H9 (cell line): ENCODE measurements at regions not wholly inside any gene's neighbourhood (a gene's known extent, or its start where the extent isn't known, plus 50 kb on each side); places are given as distances from the start of the nearest gene placed in this dataset.

Experiments used
- DNase-seq: peaks from one replicate; pipeline ENCODE4 v3.0.0-alpha.2; 2017
- H2AFZ ChIP-seq: one replicate; pipeline ENCODE4 v1.6.1; 2013; ENCODE audit warnings: mild to moderate bottlenecking, low read length, control low read depth, moderate library complexity
- H2AK5ac ChIP-seq: 2 replicates; pipeline ENCODE4 v1.6.1; 2013; ENCODE audit warnings: low read length, control low read depth, mixed read lengths; ENCODE audit not compliant: insufficient read length
- H2BK120ac ChIP-seq: one replicate; pipeline ENCODE4 v1.6.1; 2013; ENCODE audit warnings: low read depth, mild to moderate bottlenecking, low read length, control low read depth, inconsistent platforms; ENCODE audit not compliant: poor library complexity, severe bottlenecking
- H2BK12ac ChIP-seq: 2 replicates; pipeline ENCODE4 v1.6.1; 2013; ENCODE audit warnings: low read length, control low read depth, mixed read lengths, low read depth; ENCODE audit not compliant: insufficient read length
- H2BK15ac ChIP-seq: 2 replicates; pipeline ENCODE4 v1.6.1; 2013; ENCODE audit warnings: low read depth, low read length, control low read depth
- H2BK20ac ChIP-seq: one replicate; pipeline ENCODE4 v1.6.1; 2013; ENCODE audit warnings: low read depth, mild to moderate bottlenecking, low read length, control low read depth, inconsistent platforms; ENCODE audit not compliant: poor library complexity, severe bottlenecking
- H2BK5ac ChIP-seq: 2 replicates; pipeline ENCODE4 v1.6.1; 2013; ENCODE audit warnings: low read length, control low read depth, mixed read lengths; ENCODE audit not compliant: insufficient read length
- H3K14ac ChIP-seq: 2 replicates; pipeline ENCODE4 v1.6.1; 2013; ENCODE audit warnings: low read length, control low read depth; ENCODE audit not compliant: insufficient read depth
- H3K18ac ChIP-seq: 2 replicates; pipeline ENCODE4 v1.6.1; 2013; ENCODE audit warnings: low read depth, mild to moderate bottlenecking, mixed read lengths, low read length, control low read depth; ENCODE audit not compliant: insufficient read length
- H3K23ac ChIP-seq: 2 replicates; pipeline ENCODE4 v1.6.1; 2013; ENCODE audit warnings: low read length, control low read depth, mixed read lengths, low read depth; ENCODE audit not compliant: insufficient read length
- H3K23me2 ChIP-seq: 2 replicates; pipeline ENCODE4 v1.6.1; 2013; ENCODE audit warnings: low read depth, mild to moderate bottlenecking, mixed read lengths, low read length, control low read depth; ENCODE audit not compliant: insufficient read length, poor library complexity, severe bottlenecking
- H3K27ac ChIP-seq: 2 replicates; pipeline ENCODE4 v1.5.1; 2013; ENCODE audit warnings: low read length, control low read depth, mixed read lengths, low read depth; ENCODE audit not compliant: insufficient read length
- H3K27me3 ChIP-seq: 2 replicates; pipeline ENCODE4 v1.6.1; 2013; ENCODE audit warnings: low read length, control low read depth, inconsistent platforms; ENCODE audit not compliant: insufficient read depth
- H3K4ac ChIP-seq: 2 replicates; pipeline ENCODE4 v1.6.1; 2013; ENCODE audit warnings: low read depth, mild to moderate bottlenecking, control low read depth, inconsistent platforms, low read length, moderate library complexity
- H3K4me1 ChIP-seq: 2 replicates; pipeline ENCODE4 v1.6.1; 2013; ENCODE audit warnings: low read length, control low read depth, inconsistent platforms; ENCODE audit not compliant: insufficient read depth
- H3K4me2 ChIP-seq: 2 replicates; pipeline ENCODE4 v1.6.1; 2013; ENCODE audit warnings: low read length, control low read depth, mixed read lengths; ENCODE audit not compliant: insufficient read length, insufficient read depth
- H3K56ac ChIP-seq: 2 replicates; pipeline ENCODE4 v1.6.1; 2013; ENCODE audit warnings: low read depth, mild to moderate bottlenecking, mixed read lengths, low read length, control low read depth; ENCODE audit not compliant: insufficient read length
- H3K79me1 ChIP-seq: 2 replicates; pipeline ENCODE4 v1.6.1; 2013; ENCODE audit warnings: low read depth, mild to moderate bottlenecking, moderate library complexity, low read length, control low read depth, inconsistent platforms; ENCODE audit not compliant: insufficient read depth, poor library complexity, severe bottlenecking
- H3K79me2 ChIP-seq: 2 replicates; pipeline ENCODE4 v1.6.1; 2013; ENCODE audit warnings: low read length, control low read depth, inconsistent platforms; ENCODE audit not compliant: insufficient read depth
- H3K9ac ChIP-seq: 2 replicates; pipeline ENCODE4 v1.6.1; 2013; ENCODE audit warnings: low read length, control low read depth, mixed read lengths; ENCODE audit not compliant: insufficient read length; ENCODE audit errors: extremely low read depth
- H3K9me3 ChIP-seq: one replicate; pipeline ENCODE4 v1.6.1; 2013; ENCODE audit warnings: low read depth, low read length, inconsistent platforms; ENCODE audit not compliant: control insufficient read depth
- H3T11ph ChIP-seq: one replicate; pipeline ENCODE4 v1.6.1; 2013; ENCODE audit warnings: mild to moderate bottlenecking, low read length, control low read depth, inconsistent platforms
- H4K20me1 ChIP-seq: one replicate; pipeline ENCODE4 v1.6.1; 2013; ENCODE audit not compliant: control insufficient read depth, insufficient read length, insufficient read depth
- H4K5ac ChIP-seq: 2 replicates; pipeline ENCODE4 v1.6.1; 2013; ENCODE audit warnings: low read depth, mild to moderate bottlenecking, mixed read lengths, low read length, control low read depth; ENCODE audit not compliant: insufficient read length
- H4K8ac ChIP-seq: replicated peaks from 2 replicates; pipeline ENCODE4 v1.6.1; 2013; ENCODE audit warnings: low read length, control low read depth, mixed read lengths, low read depth; ENCODE audit not compliant: insufficient read length
- H4K91ac ChIP-seq: 2 replicates; pipeline ENCODE4 v1.6.1; 2013; ENCODE audit warnings: low read depth, mild to moderate bottlenecking, moderate library complexity, mixed read lengths, low read length, control low read depth; ENCODE audit not compliant: insufficient read length
- H3K27ac Mint-ChIP-seq, 3 experiments: 2 replicates in 2 of 3; 3 replicates in 1 of 3; pipeline ENCODE4 v1.8.0; 2020 to 2021; ENCODE audit warnings: mixed read lengths in 3 of 3, mild to moderate bottlenecking in 1 of 3, moderate library complexity in 1 of 3
- H3K27me3 Mint-ChIP-seq: 2 replicates; pipeline ENCODE4 v1.8.0; 2021; ENCODE audit warnings: low read depth, mild to moderate bottlenecking, moderate library complexity, mixed read lengths
- H3K36me3 Mint-ChIP-seq, 3 experiments: 2 replicates in 2 of 3; 3 replicates in 1 of 3; pipeline ENCODE4 v1.8.0; 2020 to 2021; ENCODE audit warnings: low read depth in 3 of 3, mixed read lengths in 3 of 3; ENCODE audit not compliant: insufficient read depth in 1 of 3
- H3K4me1 Mint-ChIP-seq, 2 experiments: 2 replicates each; pipeline ENCODE4 v1.8.0; 2020; ENCODE audit warnings: mixed read lengths in 2 of 2
- H3K4me3 Mint-ChIP-seq, 2 experiments: 2 replicates in 1 of 2; 3 replicates in 1 of 2; pipeline ENCODE4 v1.8.0; 2020 to 2021; ENCODE audit warnings: mild to moderate bottlenecking in 2 of 2, mixed read lengths in 2 of 2, moderate library complexity in 1 of 2
- H3K9me3 Mint-ChIP-seq, 2 experiments: 2 replicates in 1 of 2; 3 replicates in 1 of 2; pipeline ENCODE4 v1.8.0; 2020; ENCODE audit warnings: mild to moderate bottlenecking in 2 of 2, mixed read lengths in 2 of 2, moderate library complexity in 1 of 2
- CTCF ChIP-seq: fragments of 200-600 bp; sonication (generic); conservative IDR thresholded peaks from 3 replicates; pipeline ENCODE4 v1.8.0; 2021; ENCODE audit warnings: antibody characterized with exemption, mild to moderate bottlenecking
- WGBS: extraction: QIAGEN DNeasy Blood & Tissue Kit; methylation state at CpG from one replicate; pipeline ENCODE4 v1.1.7; 2013; ENCODE audit warnings: missing lambda C conversion rate, low lambda C conversion rate, mixed read lengths; ENCODE audit not compliant: insufficient read length; ENCODE audit errors: extremely low coverage; 5-methylcytosine and 5-hydroxymethylcytosine counted together

GRCh38 chr7:106537119-106537518 lies 123.8 kb downstream of the CCDC71L start:
- no peak overlapping the region for H3K9ac ChIP-seq
- H2BK120ac ChIP-seq: no peak overlapping the region
- H3K4me1 ChIP-seq: no peaks in the 10 kb centered on the region
- no peak overlapping the region for H2BK15ac ChIP-seq
- TF ChIP-seq CTCF: no peak
- no peaks in the 10 kb centered on the region; a peak in 2 of 5 replicates for H3K9me3 Mint-ChIP-seq
- H3T11ph ChIP-seq: no peak overlapping the region
- H3K23me2 ChIP-seq: no peaks in the 10 kb centered on the region
- no peak overlapping the region for H3K56ac ChIP-seq
- no peak overlapping the region for H3K14ac ChIP-seq
- H3K27ac ChIP-seq: no peak overlapping the region
- no peak overlapping the region for H3K23ac ChIP-seq
- no peak overlapping the region for H4K91ac ChIP-seq
- no peak overlapping the region for H3K4me3 Mint-ChIP-seq
- no peak for DNase-seq
- H3K9me3 ChIP-seq: no peaks in the 10 kb centered on the region
- H3K79me1 ChIP-seq: no peaks in the 10 kb centered on the region
- no peak overlapping the region for H3K27ac Mint-ChIP-seq
- H2AK5ac ChIP-seq: no peak overlapping the region
- no peaks in the 10 kb centered on the region for H3K27me3 ChIP-seq
- H3K4me2 ChIP-seq: no peak overlapping the region
- no peak overlapping the region for H2BK20ac ChIP-seq
- no peak overlapping the region for H4K8ac ChIP-seq
- H2BK12ac ChIP-seq: no peak overlapping the region
- H3K36me3 Mint-ChIP-seq: no peaks in the 10 kb centered on the region; a peak in 1 of 7 replicates
- peaks cover 4% of the 10 kb centered on the region; the same call in 1 of the 2 replicates for H3K27me3 Mint-ChIP-seq
- no CpG with 5 or more reads among the region's 2 CpGs for WGBS
- H3K4ac ChIP-seq: no peak overlapping the region
- no peaks in the 10 kb centered on the region for H3K79me2 ChIP-seq
- peaks cover 5 to 8% of the 10 kb centered on the region in 2 experiments; a peak in 3 of 4 replicates for H3K4me1 Mint-ChIP-seq
- H4K5ac ChIP-seq: no peak overlapping the region
- H3K18ac ChIP-seq: no peak overlapping the region
- H2AFZ ChIP-seq: no peak overlapping the region
- H4K20me1 ChIP-seq: no peaks in the 10 kb centered on the region
- H2BK5ac ChIP-seq: no peak overlapping the region
